HepG2 (cell line): ENCODE measurements at regions not wholly inside any gene's neighbourhood (a gene's known extent, or its start where the extent isn't known, plus 50 kb on each side); places are given as distances from the start of the nearest gene placed in this dataset.

Experiments
- ARNT2 ChIP-seq: sonication (generic); formaldehyde crosslinking; IDR thresholded peaks from 2 replicates; pipeline ENCODE4 v1.8.0; 2022; ENCODE audit warnings: mild to moderate bottlenecking, low read depth, missing genetic modification reagents, moderate library complexity
- ATF6 ChIP-seq: sonication (generic); formaldehyde crosslinking; conservative IDR thresholded peaks from 2 replicates; pipeline ENCODE4 v1.4.0; 2020; ENCODE audit warnings: missing genetic modification reagents
- FUBP1 ChIP-seq: sonication (generic); formaldehyde crosslinking; IDR thresholded peaks from 2 replicates; pipeline ENCODE4 v1.5.1; 2020; ENCODE audit warnings: missing genetic modification reagents, mild to moderate bottlenecking, borderline replicate concordance
- KIAA2018 ChIP-seq: sonication (generic); formaldehyde crosslinking; IDR thresholded peaks from 2 replicates; pipeline ENCODE4 v1.5.0; 2020; ENCODE audit warnings: mild to moderate bottlenecking, missing genetic modification reagents, borderline replicate concordance
- NBN ChIP-seq: fragments of 450-650 bp; conservative IDR thresholded peaks from 2 replicates; pipeline ENCODE4 v1.6.1; 2017
- NFE2L2 ChIP-seq: fragments of 150-350 bp; IDR thresholded peaks from 2 replicates; pipeline ENCODE4 v1.6.1; 2014; ENCODE audit warnings: low read length
- NR2C2 ChIP-seq: sonication (generic); formaldehyde crosslinking; IDR thresholded peaks from 2 replicates; pipeline ENCODE4 v1.4.0; 2020; ENCODE audit warnings: missing genetic modification reagents, mild to moderate bottlenecking, moderate library complexity, borderline replicate concordance
- RARG ChIP-seq: sonication (generic); formaldehyde crosslinking; IDR thresholded peaks from 2 replicates; pipeline ENCODE4 v1.4.0; 2020; ENCODE audit warnings: low read depth, mild to moderate bottlenecking, missing genetic modification reagents
- ZFP36 ChIP-seq: fragments of 150-350 bp; IDR thresholded peaks from 2 replicates; pipeline ENCODE4 v1.6.1; 2018; ENCODE audit warnings: borderline replicate concordance, low read length, low read depth; ENCODE audit not compliant: partially characterized antibody
- ZNF281 ChIP-seq: sonication (generic); formaldehyde crosslinking; IDR thresholded peaks from 2 replicates; pipeline ENCODE4 v1.4.0; 2020; ENCODE audit warnings: missing genetic modification reagents, borderline replicate concordance
- ZNF326 ChIP-seq: sonication (generic); formaldehyde crosslinking; IDR thresholded peaks from 2 replicates; pipeline ENCODE4 v1.4.0; 2020; ENCODE audit warnings: missing genetic modification reagents, borderline replicate concordance
- ZNF337 ChIP-seq: sonication (generic); formaldehyde crosslinking; IDR thresholded peaks from 2 replicates; pipeline ENCODE4 v1.5.1; 2020; ENCODE audit warnings: missing genetic modification reagents, low read depth, mild to moderate bottlenecking, borderline replicate concordance
- ZNF775 ChIP-seq: sonication (generic); formaldehyde crosslinking; IDR thresholded peaks from 2 replicates; pipeline ENCODE4 v1.4.0; 2020; ENCODE audit warnings: missing genetic modification reagents, mild to moderate bottlenecking, moderate library complexity, borderline replicate concordance
- ZSCAN9 ChIP-seq: IDR thresholded peaks from 2 replicates; pipeline ENCODE4 v1.6.1; 2016; ENCODE audit warnings: borderline replicate concordance

GRCh38 chr2:145822892-145823534, 1303.1 kb upstream of the ZEB2 start (continued):
- TF ChIP-seq ZSCAN9 (CRISPR knock-in tag) = peak; percentile 87
- no peak for TF ChIP-seq ARNT2 (CRISPR knock-in tag)
- no peak for TF ChIP-seq RARG (CRISPR knock-in tag)
- no peak for TF ChIP-seq KIAA2018
- no peak for TF ChIP-seq ZNF326
- TF ChIP-seq ZFP36 = no peak
- TF ChIP-seq FUBP1 (CRISPR knock-in tag) = no peak
- TF ChIP-seq NFE2L2 = no peak
- no peak for TF ChIP-seq ATF6 (CRISPR knock-in tag)
- TF ChIP-seq ZNF337 (CRISPR knock-in tag) = 0 out of 2 replicates have a peak, but pooled peaks have one; percentile 60
- TF ChIP-seq NBN = no peak
- no peak for TF ChIP-seq ZNF281
- TF ChIP-seq NR2C2 = peak; percentile 87; the same call in 1 of the 2 replicates
- TF ChIP-seq ZNF775 (CRISPR knock-in tag) = no peak
